ENCODE measurements at regions not wholly inside any gene's neighbourhood (a gene's known extent, or its start where the extent isn't known, plus 50 kb on each side); places are given as distances from the start of the nearest gene placed in this dataset.

DNA sequence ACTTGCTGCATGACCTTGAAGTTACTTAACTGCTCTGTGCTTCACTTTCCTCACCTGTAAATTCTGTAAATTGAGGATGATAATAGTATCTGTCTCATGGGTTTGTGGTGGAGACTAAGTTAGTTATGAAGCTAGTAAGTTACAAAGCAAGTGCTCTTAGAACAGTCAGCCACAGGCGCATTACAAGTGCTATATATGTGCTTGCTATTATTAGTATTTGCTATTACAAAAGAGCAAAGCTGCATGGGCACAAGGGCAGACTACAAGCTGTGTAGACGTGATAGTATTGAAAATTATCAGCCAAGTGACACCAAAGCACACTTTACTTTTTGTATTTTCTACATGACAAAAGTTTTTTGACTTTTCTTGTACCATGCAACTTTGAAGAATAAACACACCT lies 150.9 kb upstream of the CTTNBP2NL start:
- Histone ChIP-seq H3K79me2 (ENCODE audit: insufficient read depth, low read length) (no peaks in the 10 kb centered on the region), H2AK5ac (ENCODE audit: insufficient read length, low read length) (no peak overlapping the region), H3K4me1 (ENCODE audit: insufficient read depth, low read length) (no peaks in the 10 kb centered on the region), H2BK12ac (ENCODE audit: insufficient read length, low read depth, low read length) (no peak overlapping the region), H3K27ac (ENCODE audit: insufficient read length, low read depth, low read length) (no peak overlapping the region), H4K91ac (ENCODE audit: insufficient read length, low read depth, low read length) (no peak overlapping the region), H2BK5ac (ENCODE audit: insufficient read length, low read length) (no peak overlapping the region), H3K23ac (ENCODE audit: insufficient read length, low read depth, low read length) (no peak overlapping the region), H2BK120ac (ENCODE audit: low read depth, low read length, poor library complexity, severe bottlenecking) (no peak overlapping the region), H3K9me3 (ENCODE audit: control insufficient read depth, low read depth, low read length) (no peaks in the 10 kb centered on the region), H2BK15ac (ENCODE audit: low read depth, low read length) (no peak overlapping the region), H3K4ac (ENCODE audit: low read depth, low read length) (no peak overlapping the region), H3K23me2 (ENCODE audit: insufficient read length, low read depth, low read length, poor library complexity, severe bottlenecking) (no peaks in the 10 kb centered on the region), H3K18ac (ENCODE audit: insufficient read length, low read depth, low read length) (no peak overlapping the region), H3K79me1 (ENCODE audit: insufficient read depth, low read depth, low read length, poor library complexity, severe bottlenecking) (no peaks in the 10 kb centered on the region), H2BK20ac (ENCODE audit: low read depth, low read length, poor library complexity, severe bottlenecking) (no peak overlapping the region), H2AFZ (ENCODE audit: low read length) (no peak overlapping the region), H3K14ac (ENCODE audit: insufficient read depth, low read length) (no peak overlapping the region), H3K56ac (ENCODE audit: insufficient read length, low read depth, low read length) (no peak overlapping the region), H3K4me2 (ENCODE audit: insufficient read depth, insufficient read length, low read length) (no peak overlapping the region), H4K20me1 (ENCODE audit: control insufficient read depth, insufficient read depth, insufficient read length) (no peaks in the 10 kb centered on the region), H4K8ac (replicated peaks; ENCODE audit: insufficient read length, low read depth, low read length) (no peak overlapping the region), H3K9ac (ENCODE audit: extremely low read depth, insufficient read length, low read length) (no peak overlapping the region), H3T11ph (ENCODE audit: low read length) (no peak overlapping the region), H4K5ac (ENCODE audit: insufficient read length, low read depth, low read length) (no peak overlapping the region), H3K27me3 (ENCODE audit: insufficient read depth, low read length) (no peaks in the 10 kb centered on the region)
- no peak overlapping the region for H3K27ac Mint-ChIP-seq
- H3K9me3 Mint-ChIP-seq = no peaks in the 10 kb centered on the region; a peak in 1 of 5 replicates
- H3K4me1 Mint-ChIP-seq = peaks cover 17 to 18% of the 10 kb centered on the region in 2 experiments
- TF ChIP-seq, protein P1, sequence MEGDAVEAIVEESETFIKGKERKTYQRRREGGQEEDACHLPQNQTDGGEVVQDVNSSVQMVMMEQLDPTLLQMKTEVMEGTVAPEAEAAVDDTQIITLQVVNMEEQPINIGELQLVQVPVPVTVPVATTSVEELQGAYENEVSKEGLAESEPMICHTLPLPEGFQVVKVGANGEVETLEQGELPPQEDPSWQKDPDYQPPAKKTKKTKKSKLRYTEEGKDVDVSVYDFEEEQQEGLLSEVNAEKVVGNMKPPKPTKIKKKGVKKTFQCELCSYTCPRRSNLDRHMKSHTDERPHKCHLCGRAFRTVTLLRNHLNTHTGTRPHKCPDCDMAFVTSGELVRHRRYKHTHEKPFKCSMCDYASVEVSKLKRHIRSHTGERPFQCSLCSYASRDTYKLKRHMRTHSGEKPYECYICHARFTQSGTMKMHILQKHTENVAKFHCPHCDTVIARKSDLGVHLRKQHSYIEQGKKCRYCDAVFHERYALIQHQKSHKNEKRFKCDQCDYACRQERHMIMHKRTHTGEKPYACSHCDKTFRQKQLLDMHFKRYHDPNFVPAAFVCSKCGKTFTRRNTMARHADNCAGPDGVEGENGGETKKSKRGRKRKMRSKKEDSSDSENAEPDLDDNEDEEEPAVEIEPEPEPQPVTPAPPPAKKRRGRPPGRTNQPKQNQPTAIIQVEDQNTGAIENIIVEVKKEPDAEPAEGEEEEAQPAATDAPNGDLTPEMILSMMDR (conservative IDR thresholded peaks at IDR 0.05) = no peak
- H3K27me3 Mint-ChIP-seq (ENCODE audit: low read depth) = peaks cover 3% of the 10 kb centered on the region
- WGBS (ENCODE audit: extremely low coverage, insufficient read length, low lambda C conversion rate) = no CpG with 5 or more reads among the region's 2 CpGs
- no peaks in the 10 kb centered on the region for H3K36me3 Mint-ChIP-seq (ENCODE audit: insufficient read depth in 1 of 3, low read depth in 3 of 3)
- H3K4me3 Mint-ChIP-seq = no peak overlapping the region
- DNase-seq = no peak

Measured in H9 (cell line).